H1 (cell line): ENCODE measurements at regions not wholly inside any gene's neighbourhood (a gene's known extent, or its start where the extent isn't known, plus 50 kb on each side); places are given as distances from the start of the nearest gene placed in this dataset.

ENCODE experiments used
- CTCF ChIA-PET: fragments of 300-600 bp; sonication (Branson Sonifier 250); formaldehyde crosslinking; loops from one replicate; lab custom pipeline; 2021; ENCODE audit not compliant: partially characterized antibody; lab: Charles Lee
- POLR2A ChIA-PET: fragments of 300-600 bp; sonication (Branson Sonifier 250); formaldehyde crosslinking; loops from one replicate; lab custom pipeline; 2021; ENCODE audit warnings: inconsistent platforms; ENCODE audit not compliant: partially characterized antibody; lab: Charles Lee
- DNase-seq, 2 experiments: peaks; one replicate each; pipeline versions ENCODE4 v3.0.0 to v3.0.0-alpha.2; 2010 to 2022; ENCODE audit warnings: low spot score in 2 of 2, low read depth in 1 of 2, mixed read lengths in 1 of 2
- FAIRE-seq: peaks from 2 replicates; lab custom pipeline; 2011; peaks lifted over from hg19 to GRCh38; lab: Jason Lieb, UNC
- H2AFZ ChIP-seq: 2 replicates; pipeline ENCODE4 v1.8.1; 2012; ENCODE audit warnings: low read length, inconsistent platforms
- H2AK5ac ChIP-seq: 2 replicates; pipeline ENCODE4 v1.6.1; 2013; ENCODE audit warnings: low read depth, low read length
- H2BK120ac ChIP-seq: replicated peaks from 2 replicates; pipeline ENCODE3; 2013; ENCODE audit warnings: low read depth, low read length, inconsistent platforms
- H2BK12ac ChIP-seq: 2 replicates; pipeline ENCODE4 v1.6.1; 2013; ENCODE audit warnings: low read depth, low read length
- H2BK15ac ChIP-seq: 2 replicates; pipeline ENCODE4 v1.6.1; 2013; ENCODE audit warnings: low read length
- H2BK20ac ChIP-seq: 2 replicates; pipeline ENCODE4 v1.6.1; 2013; ENCODE audit warnings: low read length
- H2BK5ac ChIP-seq: 2 replicates; pipeline ENCODE4 v1.6.1; 2013; ENCODE audit warnings: low read depth, low read length
- H3K14ac ChIP-seq: 2 replicates; pipeline ENCODE4 v1.6.1; 2013; ENCODE audit warnings: inconsistent platforms; ENCODE audit not compliant: insufficient read length
- H3K18ac ChIP-seq: 2 replicates; pipeline ENCODE4 v1.6.1; 2013; ENCODE audit warnings: low read length; ENCODE audit errors: extremely low read depth
- H3K23ac ChIP-seq: 2 replicates; pipeline ENCODE4 v1.6.1; 2013; ENCODE audit warnings: inconsistent platforms; ENCODE audit not compliant: insufficient read length
- H3K23me2 ChIP-seq: 2 replicates; pipeline ENCODE4 v1.6.1; 2013; ENCODE audit warnings: low read depth, low read length
- H3K27ac ChIP-seq: 2 replicates; pipeline ENCODE4 v1.6.1; 2011; ENCODE audit warnings: low read depth, low read length, inconsistent platforms
- H3K27me3 ChIP-seq, 4 experiments: replicated peaks in 1 of 4; 1 replicate in 1 of 4; 2 replicates in 3 of 4; pipeline versions ENCODE4 v1.6.1 to v1.8.1; 2011 to 2013; ENCODE audit warnings: low read length in 3 of 4, mild to moderate bottlenecking in 3 of 4, inconsistent platforms in 2 of 4, mixed read lengths in 2 of 4, moderate library complexity in 1 of 4; ENCODE audit not compliant: control insufficient read depth in 3 of 4, insufficient read depth in 3 of 4; ENCODE audit errors: extremely low read depth in 1 of 4
- H3K36me3 ChIP-seq, 4 experiments: 2 replicates each; pipeline versions ENCODE4 v1.6.1 to v1.8.1; 2011 to 2013; ENCODE audit warnings: mild to moderate bottlenecking in 4 of 4, low read length in 3 of 4, moderate library complexity in 2 of 4, control low read depth in 1 of 4, inconsistent platforms in 1 of 4; ENCODE audit not compliant: insufficient read depth in 4 of 4, control insufficient read depth in 2 of 4
- H3K4ac ChIP-seq: replicated peaks from 2 replicates; pipeline ENCODE3; 2013; ENCODE audit warnings: low read length, low read depth, mixed read lengths, inconsistent platforms; ENCODE audit not compliant: insufficient read length
- H3K4me1 ChIP-seq, 4 experiments: replicated peaks in 1 of 4; 1 replicate in 1 of 4; 2 replicates in 3 of 4; pipeline versions ENCODE4 v1.6.1 to v1.8.1; 2011 to 2013; ENCODE audit warnings: low read length in 3 of 4, inconsistent platforms in 2 of 4, mixed read lengths in 1 of 4; ENCODE audit not compliant: insufficient read depth in 4 of 4, control insufficient read depth in 3 of 4
- H3K4me2 ChIP-seq, 2 experiments: 2 replicates each; pipeline versions ENCODE4 v1.6.1 to v1.8.1; 2011 to 2013; ENCODE audit warnings: low read depth in 2 of 2, low read length in 2 of 2, control low read depth in 1 of 2, inconsistent platforms in 1 of 2, mild to moderate bottlenecking in 1 of 2; ENCODE audit not compliant: insufficient read depth in 1 of 2
- H3K4me3 ChIP-seq, 4 experiments: fragments of 200-600, 300-600 bp in 1 of 4; sonication (generic), shearing (Covaris generic), sonication (Bioruptor Twin) in 1 of 4; 2 replicates each; pipeline versions ENCODE4 v1.5.1 to v1.8.1; 2011 to 2016; ENCODE audit warnings: low read length in 4 of 4, low read depth in 3 of 4, control low read depth in 2 of 4, inconsistent platforms in 2 of 4, mild to moderate bottlenecking in 2 of 4, mixed read lengths in 1 of 4, moderate library complexity in 1 of 4; ENCODE audit not compliant: insufficient read depth in 2 of 4; ENCODE audit errors: extremely low read depth in 1 of 4
- H3K56ac ChIP-seq: replicated peaks from 2 replicates; pipeline ENCODE3; 2013; ENCODE audit warnings: low read depth, mild to moderate bottlenecking, mixed read lengths, low read length, inconsistent platforms; ENCODE audit not compliant: insufficient read length
- H3K79me1 ChIP-seq: 2 replicates; pipeline ENCODE4 v1.6.1; 2013; ENCODE audit warnings: low read depth, low read length, control low read depth
- H3K79me2 ChIP-seq, 2 experiments: 2 replicates each; pipeline versions ENCODE4 v1.6.1 to v1.8.1; 2012 to 2013; ENCODE audit warnings: low read length in 2 of 2, mild to moderate bottlenecking in 2 of 2, inconsistent platforms in 1 of 2; ENCODE audit not compliant: insufficient read depth in 2 of 2, control insufficient read depth in 1 of 2
- H3K9ac ChIP-seq, 4 experiments: replicated peaks in 1 of 4; 1 replicate in 1 of 4; 2 replicates in 3 of 4; pipeline versions ENCODE4 v1.6.1 to v1.8.1; 2011 to 2013; ENCODE audit warnings: low read depth in 3 of 4, low read length in 3 of 4, control low read depth in 2 of 4, mild to moderate bottlenecking in 2 of 4, moderate library complexity in 2 of 4, inconsistent platforms in 1 of 4; ENCODE audit errors: extremely low read depth in 1 of 4
- H3K9me3 ChIP-seq, 2 experiments: 2 replicates each; pipeline versions ENCODE4 v1.6.1 to v1.8.1; 2012 to 2013; ENCODE audit warnings: mild to moderate bottlenecking in 2 of 2, moderate library complexity in 2 of 2, control low read depth in 1 of 2, inconsistent platforms in 1 of 2, low read depth in 1 of 2, low read length in 1 of 2, mixed read lengths in 1 of 2; ENCODE audit not compliant: insufficient read depth in 2 of 2
- H4K20me1 ChIP-seq, 2 experiments: replicated peaks in 1 of 2; 2 replicates each; pipeline versions ENCODE3 to v1.8.1; 2011 to 2013; ENCODE audit warnings: inconsistent platforms in 2 of 2, low read length in 2 of 2, mild to moderate bottlenecking in 1 of 2; ENCODE audit not compliant: insufficient read depth in 2 of 2, control insufficient read depth in 1 of 2
- H4K5ac ChIP-seq: 2 replicates; pipeline ENCODE4 v1.6.1; 2013; ENCODE audit warnings: low read length, low read depth, mixed read lengths, inconsistent platforms; ENCODE audit not compliant: insufficient read length
- H4K8ac ChIP-seq: 2 replicates; pipeline ENCODE4 v1.8.0; 2013; ENCODE audit warnings: mild to moderate bottlenecking, moderate library complexity, low read length, inconsistent platforms; ENCODE audit not compliant: insufficient read depth; ENCODE audit errors: extremely low read depth
- H4K91ac ChIP-seq: replicated peaks from 2 replicates; pipeline ENCODE3; 2013; ENCODE audit warnings: low read length, mixed read lengths, inconsistent platforms; ENCODE audit not compliant: insufficient read length
- GABPA ChIP-seq: IDR thresholded peaks from 2 replicates; pipeline ENCODE4 v1.6.1; 2011; ENCODE audit warnings: mild to moderate bottlenecking, low read length, moderate library complexity, borderline replicate concordance; ENCODE audit not compliant: insufficient read depth
- JUND ChIP-seq: IDR thresholded peaks from 2 replicates; pipeline ENCODE4 v1.6.1; 2011; ENCODE audit warnings: mild to moderate bottlenecking, improper control_type of control experiment, low read length
- KDM5A ChIP-seq: fragments of 200-600 bp; IDR thresholded peaks from 2 replicates; pipeline ENCODE4 v1.7.1; 2012; ENCODE audit warnings: mild to moderate bottlenecking, low read length, inconsistent platforms, mixed read lengths
- NANOG ChIP-seq: IDR thresholded peaks from 2 replicates; pipeline ENCODE4 v1.6.1; 2011; ENCODE audit warnings: low read length, low read depth, mild to moderate bottlenecking, inconsistent platforms; ENCODE audit not compliant: insufficient read depth, poor library complexity, severe bottlenecking
- POLR2A ChIP-seq, 2 experiments: IDR thresholded peaks; 1 replicate in 1 of 2; 2 replicates in 1 of 2; pipeline ENCODE4 v1.6.1; 2011; ENCODE audit warnings: low read depth in 2 of 2, low read length in 2 of 2, mild to moderate bottlenecking in 2 of 2; ENCODE audit errors: control extremely low read depth in 1 of 2
- RAD21 ChIP-seq, 2 experiments: IDR thresholded peaks in 1 of 2; conservative IDR thresholded peaks in 1 of 2; 2 replicates each; pipeline ENCODE4 v1.6.1; 2011; ENCODE audit warnings: low read depth in 2 of 2, low read length in 2 of 2, improper control_type of control experiment in 1 of 2, inconsistent platforms in 1 of 2, mild to moderate bottlenecking in 1 of 2, moderate library complexity in 1 of 2
- RNF2 ChIP-seq: fragments of 200-900, 300-1000 bp; sonication (generic); IDR thresholded peaks from 2 replicates; pipeline ENCODE4 v1.7.1; 2016; ENCODE audit warnings: borderline replicate concordance, low read depth, mild to moderate bottlenecking, antibody characterized with exemption, low read length; ENCODE audit not compliant: poor library complexity, severe bottlenecking; ENCODE audit errors: missing control alignments
- SAP30 ChIP-seq: fragments of 300-600 bp; sonication (generic); IDR thresholded peaks from 2 replicates; pipeline ENCODE4 v1.7.1; 2012; ENCODE audit warnings: low read length, moderate library complexity, mild to moderate bottlenecking, inconsistent platforms; ENCODE audit not compliant: insufficient read depth, insufficient replicate concordance
- SIRT6 ChIP-seq: IDR thresholded peaks from one replicate; pipeline ENCODE4 v1.7.1; 2012; ENCODE audit warnings: low read length, inconsistent platforms
- SRF ChIP-seq: IDR thresholded peaks from 2 replicates; pipeline ENCODE4 v1.6.1; 2011; ENCODE audit warnings: mild to moderate bottlenecking, low read depth, low read length, moderate library complexity
- WGBS, 2 experiments: shearing (Covaris generic) in 1 of 2; methylation state at CpG; one replicate each; pipeline versions ENCODE4 v1.1.6 to v1.1.7; 2013 to 2015; ENCODE audit warnings: low lambda C conversion rate in 2 of 2, mixed read lengths in 2 of 2, inconsistent platforms in 1 of 2, low coverage in 1 of 2, missing lambda C conversion rate in 1 of 2; ENCODE audit not compliant: insufficient replicate concordance in 2 of 2, insufficient coverage in 1 of 2, insufficient read length in 1 of 2; ENCODE audit errors: extremely low coverage in 1 of 2, missing lambda C conversion rate in 1 of 2; 5-methylcytosine and 5-hydroxymethylcytosine counted together
- TF ChIP-seq, protein P1 (sequence below): IDR thresholded peaks from 2 replicates; pipeline ENCODE4 v1.6.1; 2011; ENCODE audit warnings: low read length, improper control_type of control experiment

GRCh38 chr6:105603788-105604586 is 201.1 kb upstream of the PREP start:
- no peaks in the 10 kb centered on the region for H3K36me3 ChIP-seq
- no peaks in the 10 kb centered on the region for H3K27me3 ChIP-seq
- H3K4me2 ChIP-seq, result no peak overlapping the region
- H3K14ac ChIP-seq, result no peak overlapping the region
- H2BK120ac ChIP-seq, result no peak overlapping the region
- no peak overlapping the region for H3K4me3 ChIP-seq
- H2BK20ac ChIP-seq, result no peak overlapping the region
- POLR2A ChIA-PET, result no interaction called here
- no peaks in the 10 kb centered on the region for H3K79me2 ChIP-seq
- H4K20me1 ChIP-seq, result no peaks in the 10 kb centered on the region
- DNase-seq (no peak), FAIRE-seq (no peak)
- H3K18ac ChIP-seq, result no peak overlapping the region
- no peak overlapping the region for H3K23ac ChIP-seq
- H3K23me2 ChIP-seq, result peaks cover 1% of the 10 kb centered on the region; the same call in 1 of the 2 replicates
- no peaks in the 10 kb centered on the region for H3K79me1 ChIP-seq
- H3K9me3 ChIP-seq, result no peaks in the 10 kb centered on the region
- H2BK12ac ChIP-seq, result no peak overlapping the region
- H3K4ac ChIP-seq, result no peak overlapping the region
- CTCF ChIA-PET, result interaction anchor here (0.9 kb wide), 1 partner anchor 14 kb away, joined by 3 read pairs; no protein-coding TSS in a partner anchor
- peaks cover 0 to 7% (median 0%) of the 10 kb centered on the region in 4 experiments; a peak in 2 of 7 replicates for H3K4me1 ChIP-seq
- no peak overlapping the region for H4K8ac ChIP-seq
- no peak overlapping the region for H2AFZ ChIP-seq
- H4K5ac ChIP-seq, result no peak overlapping the region
- H2BK5ac ChIP-seq, result no peak overlapping the region
- H3K9ac ChIP-seq, result no peak overlapping the region
- no peak overlapping the region for H2AK5ac ChIP-seq
- no peak overlapping the region for H4K91ac ChIP-seq
- WGBS, 2 experiments, result 91% methylated on average over 4 of the region's 4 CpGs; no CpG with 5 or more reads in 1 of the 2 experiments
- H3K27ac ChIP-seq, result no peak overlapping the region
- H2BK15ac ChIP-seq, result no peak overlapping the region
- no peak overlapping the region for H3K56ac ChIP-seq
- TF ChIP-seq POLR2A (IDR thresholded peaks at IDR 0.05; ENCODE audit: control extremely low read depth in 1 of 2, low read depth in 2 of 2, low read length in 2 of 2) (no peak), RNF2 (no peak), SRF (no peak), GABPA (no peak), RAD21 (IDR thresholded peaks at IDR 0.05 in 1 of 2, conservative IDR thresholded peaks at IDR 0.05 in 1 of 2; ENCODE audit: low read depth in 2 of 2, low read length in 2 of 2) (no peak), JUND (no peak), SIRT6 (no peak), SAP30 (no peak), NANOG (no peak), KDM5A (no peak)
- TF ChIP-seq, protein P1, sequence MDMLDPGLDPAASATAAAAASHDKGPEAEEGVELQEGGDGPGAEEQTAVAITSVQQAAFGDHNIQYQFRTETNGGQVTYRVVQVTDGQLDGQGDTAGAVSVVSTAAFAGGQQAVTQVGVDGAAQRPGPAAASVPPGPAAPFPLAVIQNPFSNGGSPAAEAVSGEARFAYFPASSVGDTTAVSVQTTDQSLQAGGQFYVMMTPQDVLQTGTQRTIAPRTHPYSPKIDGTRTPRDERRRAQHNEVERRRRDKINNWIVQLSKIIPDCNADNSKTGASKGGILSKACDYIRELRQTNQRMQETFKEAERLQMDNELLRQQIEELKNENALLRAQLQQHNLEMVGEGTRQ, result no peak
